ENCODE measurements at regions not wholly inside any gene's neighbourhood (a gene's known extent, or its start where the extent isn't known, plus 50 kb on each side); places are given as distances from the start of the nearest gene placed in this dataset.

- no peak overlapping the region for H3K4me3 Mint-ChIP-seq (ENCODE audit: unreplicated experiment)
- CTCF ChIA-PET: no interaction called here
- peaks cover 63% of the 10 kb centered on the region for H3K36me3 Mint-ChIP-seq (ENCODE audit: insufficient read depth, unreplicated experiment)
- no TSS peak for BruUV-seq (replicated peaks)
- intact Hi-C loops (cut with micrococcal nuclease; ENCODE audit: unreplicated experiment): loop anchor here (5.0 kb wide), 1 partner anchor 265 kb away; no protein-coding TSS in a partner anchor
- POLR2A ChIA-PET: no interaction called here
- no peak for TF ChIP-seq CTCF (IDR thresholded peaks at IDR 0.05; ENCODE audit: insufficient read depth in 1 of 2, low read depth in 1 of 2, low read length in 1 of 2, severe bottlenecking in 1 of 2, unreplicated experiment in 1 of 2)
- no peaks in the 10 kb centered on the region for H3K4me1 Mint-ChIP-seq (ENCODE audit: low read depth, unreplicated experiment)
- 0 out of 2 replicates have a peak, but pooled peaks cover 3% of the 10 kb centered on the region for H3K9me3 ChIP-seq
- no peaks in the 10 kb centered on the region for H3K4me1 ChIP-seq
- no peaks in the 10 kb centered on the region for H3K9me3 Mint-ChIP-seq (ENCODE audit: unreplicated experiment)
- H3K36me3 ChIP-seq (ENCODE audit: control insufficient read depth, insufficient read depth, low read length): no peaks in the 10 kb centered on the region
- H3K27ac Mint-ChIP-seq (ENCODE audit: unreplicated experiment): peak overlapping the region; percentile 7
- no peaks in the 10 kb centered on the region for H3K27me3 ChIP-seq (replicated peaks; ENCODE audit: control insufficient read depth, insufficient read depth, low read length)
- H3K27me3 Mint-ChIP-seq (ENCODE audit: insufficient read depth, unreplicated experiment): no peaks in the 10 kb centered on the region
- no peak for DNase-seq
- H3K4me3 ChIP-seq (ENCODE audit: low read depth, low read length): no peak overlapping the region
These were observed 333.9 kb downstream of the CTTN start for GRCh38 chr11:70732023-70732880.

- intact Hi-C loops (cut with micrococcal nuclease; ENCODE audit: unreplicated experiment): loop anchor here (5.0 kb wide), 1 partner anchor 266 kb away; no protein-coding TSS in a partner anchor
- H3K4me3 Mint-ChIP-seq (ENCODE audit: unreplicated experiment): no peak overlapping the region
- H3K4me3 ChIP-seq (ENCODE audit: low read depth, low read length): no peak overlapping the region
- H3K27me3 Mint-ChIP-seq (ENCODE audit: insufficient read depth, unreplicated experiment): no peaks in the 10 kb centered on the region
- H3K4me1 Mint-ChIP-seq (ENCODE audit: low read depth, unreplicated experiment): no peaks in the 10 kb centered on the region
- no peaks in the 10 kb centered on the region for H3K36me3 ChIP-seq (ENCODE audit: control insufficient read depth, insufficient read depth, low read length)
- CTCF ChIA-PET: no interaction called here
- H3K27ac Mint-ChIP-seq (ENCODE audit: unreplicated experiment): no peak overlapping the region
- no peak for TF ChIP-seq CTCF (IDR thresholded peaks at IDR 0.05; ENCODE audit: insufficient read depth in 1 of 2, low read depth in 1 of 2, low read length in 1 of 2, severe bottlenecking in 1 of 2, unreplicated experiment in 1 of 2)
- no TSS peak for BruUV-seq (replicated peaks)
- H3K4me1 ChIP-seq: no peaks in the 10 kb centered on the region
- H3K36me3 Mint-ChIP-seq (ENCODE audit: insufficient read depth, unreplicated experiment): peaks cover 57% of the 10 kb centered on the region
- DNase-seq: no peak
- H3K9me3 Mint-ChIP-seq (ENCODE audit: unreplicated experiment): no peaks in the 10 kb centered on the region
- H3K27me3 ChIP-seq (replicated peaks; ENCODE audit: control insufficient read depth, insufficient read depth, low read length): no peaks in the 10 kb centered on the region
- H3K9me3 ChIP-seq: 0 out of 2 replicates have a peak, but pooled peaks cover 2% of the 10 kb centered on the region
- POLR2A ChIA-PET: no interaction called here
These were observed 334.5 kb downstream of the CTTN start for GRCh38 chr11:70732881-70733196.

- DNase-seq: no peak
- ChIA-PET CTCF (no interaction called here), POLR2A (no interaction called here)
- no peak for TF ChIP-seq CTCF (IDR thresholded peaks at IDR 0.05; ENCODE audit: insufficient read depth in 1 of 2, low read depth in 1 of 2, low read length in 1 of 2, severe bottlenecking in 1 of 2, unreplicated experiment in 1 of 2)
- no peaks in the 10 kb centered on the region for H3K9me3 ChIP-seq
- Mint-ChIP-seq H3K9me3 (ENCODE audit: unreplicated experiment) (no peaks in the 10 kb centered on the region), H3K27me3 (ENCODE audit: insufficient read depth, unreplicated experiment) (no peaks in the 10 kb centered on the region), H3K4me3 (ENCODE audit: unreplicated experiment) (no peak overlapping the region), H3K4me1 (ENCODE audit: low read depth, unreplicated experiment) (no peaks in the 10 kb centered on the region), H3K36me3 (ENCODE audit: insufficient read depth, unreplicated experiment) (peaks cover 52% of the 10 kb centered on the region), H3K27ac (ENCODE audit: unreplicated experiment) (no peak overlapping the region)
- no peaks in the 10 kb centered on the region for H3K36me3 ChIP-seq (ENCODE audit: control insufficient read depth, insufficient read depth, low read length)
- H3K4me3 ChIP-seq (ENCODE audit: low read depth, low read length): no peak overlapping the region
- BruUV-seq (replicated peaks): no TSS peak
- no peaks in the 10 kb centered on the region for H3K27me3 ChIP-seq (replicated peaks; ENCODE audit: control insufficient read depth, insufficient read depth, low read length)
- intact Hi-C loops (cut with micrococcal nuclease; ENCODE audit: unreplicated experiment): loop anchor here (5.0 kb wide), 1 partner anchor 266 kb away; no protein-coding TSS in a partner anchor
- no peaks in the 10 kb centered on the region for H3K4me1 ChIP-seq
These were observed 335.3 kb downstream of the CTTN start for GRCh38 chr11:70733327-70734325.

Data from Caco-2 (cell line).